COLO668 (cell line): ENCODE measurements at regions not wholly inside any gene's neighbourhood (a gene's known extent, or its start where the extent isn't known, plus 50 kb on each side); places are given as distances from the start of the nearest gene placed in this dataset.
A peak's percentile ranks its signal among the peaks of the same experiment; 100 is the strongest.

Experiments used
- DNase-seq: peaks from one replicate; lab custom pipeline; 2025; ENCODE audit not compliant: unreplicated experiment; lab: John Stamatoyannopoulos, UW

DNA sequence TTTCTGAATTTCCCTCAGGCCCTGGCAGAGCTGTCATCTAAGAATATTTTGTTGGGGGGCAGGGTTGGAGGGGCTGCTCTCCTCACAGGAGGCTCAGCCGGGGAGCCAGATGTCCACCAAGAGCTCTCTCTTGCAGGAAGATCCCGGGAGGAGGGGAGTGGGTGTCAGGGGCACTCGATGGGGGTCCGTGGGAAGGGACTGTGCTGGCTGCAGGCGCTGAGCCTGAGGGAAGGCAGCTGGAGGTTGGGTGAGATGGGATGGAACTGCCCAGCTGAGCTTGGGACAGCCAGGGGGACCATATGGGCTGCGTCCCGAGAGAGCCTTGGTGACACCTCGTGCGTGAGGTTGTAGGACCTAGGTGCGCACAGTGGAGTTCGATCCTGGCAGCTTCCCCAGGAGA lies 111.2 kb upstream of the GSE1 start:
- DNase-seq = no peak

DNA sequence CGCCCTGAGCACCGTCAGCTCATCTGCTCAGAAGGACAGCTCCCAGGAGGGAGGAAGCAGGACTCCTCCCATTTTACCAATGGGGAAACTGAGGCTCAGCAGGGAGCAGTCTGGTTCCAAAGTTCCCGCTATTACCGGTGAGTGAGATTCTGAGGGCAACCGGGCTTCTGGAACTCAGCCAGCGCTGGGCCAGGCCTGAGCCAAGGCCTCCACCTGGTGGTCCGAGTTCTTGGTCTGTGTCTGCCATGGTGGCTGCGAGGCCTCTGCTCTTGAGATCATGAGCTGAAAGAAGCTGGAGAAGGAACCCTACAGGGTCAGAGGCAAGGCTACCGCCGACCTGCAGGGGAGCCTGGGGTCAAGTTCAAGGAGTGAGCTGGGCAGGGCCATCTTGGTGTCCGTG lies 110.8 kb upstream of the GSE1 start:
- DNase-seq = no peak

DNA sequence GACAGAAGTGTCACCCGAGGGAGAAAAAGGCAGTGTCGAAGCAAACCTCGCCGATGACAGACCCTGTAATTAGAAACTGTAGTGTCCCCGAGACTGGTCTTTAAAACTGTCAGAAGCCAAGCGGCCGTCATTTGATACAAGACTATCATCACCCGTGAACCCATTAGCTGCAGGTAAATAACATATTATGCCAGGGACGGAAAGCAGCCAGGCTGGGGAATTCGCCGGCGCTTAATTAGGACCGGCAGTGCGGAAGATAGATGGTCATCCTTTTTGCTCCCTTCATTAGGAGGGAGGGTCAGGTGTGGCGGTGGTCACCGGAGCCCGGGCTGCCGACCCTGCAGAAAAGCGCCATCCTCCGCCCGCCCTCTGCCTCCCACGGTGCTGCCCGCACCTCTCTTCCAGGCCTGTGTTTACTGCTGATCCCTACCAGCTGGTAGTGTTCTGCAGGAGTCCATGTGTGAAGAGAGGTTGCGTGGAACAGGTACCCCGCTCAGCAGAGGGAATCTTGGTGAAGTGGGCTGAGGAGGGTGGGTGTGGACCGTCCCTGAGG lies 109.4 kb upstream of the GSE1 start:
- DNase-seq = peak; percentile 51

DNA sequence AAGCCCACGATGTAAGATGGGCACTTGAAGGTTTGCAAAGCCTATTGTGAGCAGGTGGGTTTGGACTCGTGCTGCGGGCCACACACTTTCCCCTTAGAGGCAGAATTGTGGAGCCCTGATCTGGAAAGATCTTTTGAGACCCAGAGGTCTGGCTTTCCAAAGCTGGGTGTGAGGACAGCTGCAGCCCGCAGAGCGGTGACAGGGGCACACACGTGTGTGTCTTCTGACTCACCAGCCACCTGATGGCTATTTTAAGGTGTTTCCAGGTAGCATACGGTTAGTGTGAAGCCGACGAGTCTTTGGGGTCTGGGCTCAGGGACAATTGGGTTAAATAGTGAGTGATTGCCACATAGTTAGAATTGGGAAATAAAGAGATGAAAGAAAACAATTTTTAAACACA lies 108.9 kb upstream of the GSE1 start:
- peak; percentile 61 for DNase-seq

DNA sequence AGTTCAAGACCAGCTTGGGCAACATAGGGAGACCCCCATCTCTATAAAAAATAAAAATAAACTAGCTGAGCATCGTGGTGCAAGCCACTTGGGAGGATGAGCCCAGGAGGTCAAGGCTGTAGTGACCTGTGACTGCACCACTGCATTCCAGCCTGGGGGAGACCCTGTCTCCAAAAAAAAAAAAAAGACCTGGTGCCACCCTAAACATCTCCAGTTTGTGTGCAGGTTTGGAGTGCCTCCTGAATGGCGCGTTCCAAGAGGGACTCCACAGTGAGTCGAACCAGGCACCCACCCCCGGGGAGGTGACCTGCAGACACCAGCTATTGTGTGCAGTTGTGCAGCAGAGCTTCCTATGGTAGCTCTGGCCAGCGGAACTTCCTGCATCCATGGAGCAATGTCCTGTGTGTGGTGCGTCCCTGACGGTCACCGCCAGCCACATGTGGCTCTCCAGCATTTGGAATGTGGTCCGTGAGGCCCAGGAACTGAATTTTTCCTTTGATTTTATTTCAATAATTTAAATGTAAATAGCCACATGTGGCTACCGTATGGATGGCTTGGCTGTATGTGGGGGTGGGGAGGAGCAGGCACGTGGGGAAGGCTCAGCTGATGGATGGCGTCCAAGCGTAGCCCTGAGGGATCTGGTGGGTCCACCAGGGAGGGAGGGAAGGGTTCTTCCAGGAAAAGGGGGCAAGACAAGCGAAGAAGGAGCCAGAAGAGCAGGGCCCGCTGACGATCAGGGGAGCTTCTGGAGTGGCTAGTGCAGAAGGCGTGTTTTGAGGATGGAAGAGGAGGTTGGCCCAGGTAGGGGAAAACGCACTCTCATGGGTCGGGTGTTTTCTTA lies 107.1 kb upstream of the GSE1 start:
- DNase-seq = no peak

DNA sequence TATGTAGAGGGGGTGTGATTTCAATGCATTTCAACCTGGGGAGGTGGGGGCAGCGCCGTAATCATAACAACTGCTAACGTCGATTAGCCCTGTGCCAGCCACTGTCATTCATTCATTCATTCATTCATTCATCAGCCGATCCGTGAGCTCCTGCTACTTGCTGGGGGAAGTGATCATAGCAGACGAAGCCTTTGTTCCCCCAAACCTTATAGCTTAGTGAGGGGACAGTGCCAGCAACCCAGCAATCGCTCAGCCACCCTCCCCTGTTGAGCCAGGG lies 106.5 kb upstream of the GSE1 start:
- DNase-seq = no peak

DNA sequence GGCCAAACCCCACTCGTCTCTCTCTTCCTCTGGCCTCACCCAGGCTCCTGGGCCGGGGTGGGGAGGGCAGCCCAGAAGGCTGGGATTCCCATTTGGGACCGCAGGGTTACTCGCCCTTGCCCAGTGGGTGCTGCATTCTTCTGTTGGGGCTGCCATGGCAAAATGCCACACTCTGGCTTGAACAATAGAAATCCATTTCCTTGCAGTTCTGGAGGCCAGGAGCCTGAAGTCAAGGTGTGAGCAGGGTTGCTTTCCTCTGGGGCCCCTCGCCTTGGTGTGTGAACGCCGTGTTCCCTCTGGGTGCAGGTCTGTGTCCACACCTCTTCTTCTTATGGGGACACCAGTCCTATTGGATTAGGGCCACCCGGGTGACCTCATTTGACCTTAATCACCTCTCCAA lies 105.8 kb upstream of the GSE1 start:
- no peak for DNase-seq

DNA sequence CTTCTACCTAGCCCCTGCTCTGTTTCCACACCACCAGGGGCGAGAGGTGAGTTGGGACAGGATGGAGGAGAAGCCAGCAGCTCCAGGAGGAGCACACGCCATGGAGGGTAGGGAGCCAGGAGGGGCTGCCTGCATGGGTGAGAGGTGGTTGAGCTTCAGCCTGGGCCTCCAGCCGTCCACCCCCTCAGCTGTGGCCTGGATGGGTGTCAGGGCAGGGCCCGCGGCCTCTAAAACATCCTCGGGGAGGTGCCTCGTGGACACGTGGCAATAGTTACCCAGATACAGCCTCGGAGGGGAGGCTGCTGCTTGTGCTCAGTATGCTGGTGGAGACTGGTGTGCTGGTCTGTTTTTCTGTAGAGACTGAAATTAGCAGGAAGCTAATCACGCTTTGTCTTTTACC lies 104.7 kb upstream of the GSE1 start:
- DNase-seq = no peak

DNA sequence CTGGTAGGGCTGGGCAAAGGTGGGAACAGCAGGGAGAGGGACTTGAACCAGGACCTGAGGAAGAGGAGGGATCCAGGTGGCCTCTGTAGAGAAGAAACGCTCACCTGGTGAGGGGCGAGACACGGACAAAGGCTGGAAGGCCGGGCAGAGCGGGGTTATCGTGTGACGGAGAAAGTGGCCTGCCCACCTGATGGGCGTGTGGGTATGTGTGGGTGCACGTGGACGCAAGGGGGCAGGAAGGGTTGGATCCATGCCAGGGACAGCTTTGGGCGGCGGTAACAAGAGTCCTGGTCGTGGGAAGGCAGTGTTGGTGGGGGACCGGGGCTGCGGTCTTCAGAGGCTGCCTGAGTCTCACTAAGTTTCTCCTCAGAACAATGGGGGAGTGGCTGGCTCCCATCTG lies 104.1 kb upstream of the GSE1 start:
- no peak for DNase-seq

DNA sequence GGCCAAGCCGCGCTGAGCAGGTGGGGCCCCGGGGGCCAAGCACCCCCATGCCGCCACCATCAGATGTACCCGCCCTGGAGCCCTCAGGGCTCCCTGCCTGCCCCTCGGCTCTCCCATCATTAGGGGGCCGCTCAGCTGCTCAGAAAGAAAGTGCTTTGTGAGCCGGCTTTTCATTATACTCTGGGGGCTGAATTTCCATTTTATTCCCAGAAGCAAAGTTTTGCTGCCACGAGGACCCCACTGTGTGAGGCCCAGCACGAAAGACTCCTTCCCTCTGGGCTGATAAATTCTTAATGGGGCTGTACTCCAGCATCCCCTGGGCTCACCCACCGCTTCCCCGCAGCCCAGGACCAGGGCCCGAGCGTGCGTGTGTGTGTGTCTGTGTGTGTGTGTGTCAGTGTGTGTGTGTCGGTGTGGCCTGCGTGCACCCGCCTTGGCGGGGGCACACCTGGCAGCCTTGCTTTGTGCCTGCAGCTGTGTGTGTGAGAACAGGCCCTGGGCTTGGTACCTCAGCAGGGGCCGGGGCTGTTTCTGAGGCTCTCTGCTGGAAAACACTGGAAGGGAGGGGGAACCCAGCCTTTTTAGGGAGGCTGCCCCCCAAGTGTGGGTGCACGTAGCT lies 103.0 kb upstream of the GSE1 start:
- DNase-seq = no peak

DNA sequence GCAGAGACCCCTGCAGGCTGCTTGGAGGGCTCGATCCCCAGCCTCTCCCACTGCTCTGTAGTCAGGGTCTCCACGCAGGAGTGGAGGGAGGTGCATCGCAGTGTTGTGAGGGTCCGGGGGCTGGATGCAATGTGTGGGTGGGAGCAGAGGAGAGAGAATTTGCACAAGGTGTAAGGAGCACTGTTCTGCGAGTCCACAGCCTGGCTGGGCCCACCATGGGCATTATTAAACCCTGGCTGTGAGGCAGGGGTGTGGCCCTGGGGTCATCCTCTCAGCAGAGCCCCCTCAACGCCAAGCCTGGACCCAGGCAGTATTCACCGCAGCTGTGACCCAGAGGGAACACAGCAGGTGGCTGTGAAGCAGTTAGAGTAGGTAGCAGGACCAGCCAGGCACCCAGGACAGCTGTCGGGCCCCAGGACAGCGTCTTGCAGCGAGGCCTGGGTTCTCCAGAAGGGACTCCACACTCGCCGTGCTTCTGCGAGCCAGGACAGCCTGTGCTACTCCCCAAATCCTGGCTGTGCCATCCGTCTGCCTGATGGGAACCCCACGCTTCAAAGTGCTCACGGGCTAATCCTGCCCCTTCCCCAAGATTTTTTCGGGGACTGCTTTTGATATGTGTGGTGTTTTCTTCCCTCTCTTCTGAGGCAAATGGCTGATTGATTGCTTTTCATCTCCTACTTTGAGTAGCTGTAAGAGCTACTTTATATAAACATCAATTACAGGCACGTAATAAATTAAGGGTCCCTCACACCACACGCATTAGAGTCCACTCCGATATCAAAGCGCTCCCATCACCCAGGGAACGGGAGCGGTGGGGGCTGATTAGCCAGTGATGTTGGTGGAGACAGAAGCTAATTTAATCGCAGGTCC lies 100.9 kb upstream of the GSE1 start:
- no peak for DNase-seq

DNA sequence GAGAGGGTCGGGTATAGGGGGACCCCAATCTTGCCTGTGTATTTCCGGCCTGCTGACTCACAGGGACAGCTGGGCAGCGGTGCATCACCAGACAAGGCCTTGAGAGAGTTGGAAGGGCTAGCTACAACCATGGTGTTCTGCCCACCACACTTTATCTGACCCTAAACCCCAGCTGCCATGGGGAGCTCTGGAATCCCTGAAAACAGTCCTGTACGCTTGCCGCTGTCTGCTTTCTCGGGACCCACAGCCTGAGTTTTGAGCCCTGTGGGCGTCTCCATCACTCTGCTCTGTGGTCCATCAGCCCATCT lies 100.4 kb upstream of the GSE1 start:
- DNase-seq = no peak

DNA sequence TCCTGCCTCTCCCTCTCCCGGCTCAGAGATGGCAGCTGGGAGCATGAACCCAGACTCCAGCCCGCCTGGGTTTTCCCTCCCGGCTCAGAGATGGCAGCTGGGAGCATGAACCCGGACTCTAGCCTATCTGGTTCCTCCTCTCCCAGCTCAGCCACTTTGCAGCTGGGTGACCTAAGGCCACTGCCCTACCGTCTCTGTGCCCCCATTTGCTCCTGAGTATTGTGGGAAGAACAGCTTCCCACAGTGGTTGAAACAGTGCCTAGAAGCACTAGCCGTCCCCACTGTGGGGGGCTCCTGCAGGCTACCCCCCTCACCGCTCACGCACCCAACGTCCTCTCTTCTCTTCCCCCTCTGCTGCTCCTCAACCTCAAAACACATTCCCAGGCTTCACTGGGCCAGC lies 99.9 kb upstream of the GSE1 start:
- no peak for DNase-seq

DNA sequence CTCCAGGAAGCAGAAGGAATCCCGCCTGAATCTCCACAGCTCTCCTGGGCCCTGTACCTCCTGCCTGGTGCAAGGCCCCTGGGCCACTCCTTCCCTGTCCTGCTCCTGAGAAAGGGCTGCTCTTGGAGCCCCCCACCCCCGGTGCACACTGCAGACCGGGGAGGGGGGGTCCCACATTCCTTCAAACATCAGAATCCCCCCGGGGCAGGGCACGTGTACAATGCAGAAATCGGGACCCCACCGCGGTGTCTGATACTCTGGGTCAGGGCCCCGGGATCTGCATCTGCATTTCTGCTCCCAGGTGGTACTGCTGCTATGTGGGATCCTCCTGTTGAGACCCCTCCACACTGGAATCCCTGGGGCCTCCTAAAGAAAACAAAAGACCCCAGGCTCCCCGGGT lies 99.5 kb upstream of the GSE1 start:
- DNase-seq = no peak

DNA sequence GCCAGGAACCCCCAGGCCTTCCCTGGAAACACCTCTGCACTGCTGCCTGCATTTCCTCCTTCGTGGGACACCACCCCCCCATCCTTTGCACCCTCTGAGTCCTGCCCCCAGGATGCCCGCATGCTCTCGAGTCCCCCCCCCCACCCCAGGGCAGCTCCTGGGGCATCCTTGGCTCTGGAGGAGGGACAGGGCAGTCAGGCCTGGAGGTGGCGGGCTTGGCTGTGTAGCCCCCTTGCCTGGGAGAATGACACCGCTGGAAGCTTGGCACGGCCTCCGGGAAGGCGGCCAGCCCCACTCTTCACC lies 98.9 kb upstream of the GSE1 start:
- DNase-seq = no peak

DNA sequence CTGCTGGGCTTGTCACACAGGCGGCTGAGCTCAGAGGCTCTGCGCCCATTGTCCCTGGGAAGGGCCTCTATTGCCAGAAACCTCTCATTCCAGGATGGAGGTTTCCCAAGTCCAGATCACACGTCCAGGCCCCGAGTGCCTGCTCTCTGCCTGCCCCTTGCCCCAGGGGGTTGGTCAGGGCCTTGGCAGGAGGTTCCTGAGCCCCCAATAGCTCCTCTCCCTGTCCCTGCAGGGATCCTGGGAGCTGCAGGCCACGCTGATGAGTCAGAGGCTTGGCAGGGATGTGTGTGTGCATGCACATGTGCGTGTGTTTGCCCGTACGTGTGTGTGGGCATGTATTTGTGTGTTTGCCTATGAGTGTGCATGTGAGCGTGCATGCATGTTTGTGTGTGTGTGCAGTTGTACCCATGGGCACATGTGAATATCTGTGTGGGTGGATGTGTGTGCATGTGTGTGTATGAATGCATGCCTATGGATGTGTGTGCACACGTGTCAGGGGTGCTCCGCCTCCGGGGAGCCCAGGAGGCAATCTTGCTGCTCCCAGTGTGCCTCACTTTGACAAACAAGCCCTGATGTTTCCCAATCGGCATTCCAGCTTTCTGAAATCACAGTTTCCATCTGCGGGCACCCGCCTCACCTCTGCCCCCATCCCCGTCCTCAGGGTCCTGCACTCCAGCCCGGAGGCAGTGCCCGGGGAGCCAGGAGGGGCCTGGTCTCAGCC lies 98.4 kb upstream of the GSE1 start:
- peak; percentile 15 for DNase-seq

DNA sequence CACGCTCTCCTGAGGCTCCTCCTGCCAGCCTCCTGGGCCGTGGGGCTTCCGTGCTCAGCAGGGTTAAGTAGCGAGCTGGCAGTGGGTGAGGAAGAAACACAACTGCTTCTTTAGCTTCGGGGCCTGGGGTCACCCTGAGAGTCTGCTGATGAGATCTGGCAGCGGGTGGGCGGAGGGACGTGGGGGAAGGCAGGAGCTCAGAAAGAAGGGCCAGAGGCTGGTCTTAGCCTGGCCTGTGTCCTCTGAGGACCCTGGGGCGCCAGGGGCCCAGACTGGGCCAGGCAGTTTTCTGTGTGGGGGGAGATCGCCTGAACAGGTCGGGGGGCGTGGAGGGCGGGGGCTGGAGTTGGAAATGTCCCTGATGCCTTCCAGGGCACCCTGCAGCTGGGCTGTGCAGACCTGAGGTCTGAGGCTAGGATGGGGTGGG lies 97.8 kb upstream of the GSE1 start:
- no peak for DNase-seq

DNA sequence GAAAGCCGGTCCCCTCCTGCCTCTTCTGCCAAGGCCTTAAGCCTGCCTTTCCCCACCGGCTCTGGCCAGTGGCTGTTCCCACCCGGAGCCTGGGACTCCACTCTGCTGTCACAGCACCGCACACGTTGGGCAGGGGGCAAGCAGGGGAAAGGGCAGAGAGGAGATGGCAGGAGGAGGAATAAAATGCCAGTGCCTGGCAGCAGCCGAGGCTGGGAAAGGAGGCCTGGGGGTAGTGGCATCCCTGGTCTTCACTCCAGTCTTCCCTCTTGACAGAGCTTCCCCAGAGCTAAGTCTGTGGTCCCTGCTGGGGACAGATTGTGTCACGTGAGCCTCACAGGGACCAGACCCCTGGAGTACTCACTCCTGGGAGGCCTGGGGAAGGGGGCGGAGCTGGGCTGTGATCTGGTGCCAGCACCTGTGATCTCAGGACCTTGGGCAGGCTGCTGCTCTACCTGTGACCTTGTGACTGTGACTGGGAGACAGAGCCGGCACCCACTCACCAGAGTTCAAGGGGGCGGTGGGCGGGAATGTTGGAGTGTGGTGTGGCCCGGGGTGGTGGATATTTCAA lies 97.2 kb upstream of the GSE1 start:
- peak; percentile 20 for DNase-seq

DNA sequence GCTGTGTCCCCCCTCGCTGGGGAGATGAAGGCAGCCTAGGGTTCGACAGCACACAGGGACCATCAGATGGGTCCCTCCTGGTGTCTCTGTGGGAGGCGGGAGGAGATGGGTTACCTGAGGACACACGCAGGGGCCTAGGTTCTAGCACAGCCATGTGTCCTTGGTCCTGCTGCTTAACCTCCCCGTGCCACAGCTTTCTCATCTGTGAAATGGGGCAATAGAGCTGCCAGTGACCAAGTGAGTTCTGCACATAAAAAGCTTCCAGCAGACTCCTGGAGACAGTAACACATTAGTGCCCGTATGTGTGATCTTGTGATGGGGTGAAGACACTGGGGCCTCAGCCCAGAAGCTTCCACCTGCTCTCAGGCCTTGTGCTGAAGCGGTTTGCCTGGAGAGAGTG lies 96.0 kb upstream of the GSE1 start:
- DNase-seq = no peak

DNA sequence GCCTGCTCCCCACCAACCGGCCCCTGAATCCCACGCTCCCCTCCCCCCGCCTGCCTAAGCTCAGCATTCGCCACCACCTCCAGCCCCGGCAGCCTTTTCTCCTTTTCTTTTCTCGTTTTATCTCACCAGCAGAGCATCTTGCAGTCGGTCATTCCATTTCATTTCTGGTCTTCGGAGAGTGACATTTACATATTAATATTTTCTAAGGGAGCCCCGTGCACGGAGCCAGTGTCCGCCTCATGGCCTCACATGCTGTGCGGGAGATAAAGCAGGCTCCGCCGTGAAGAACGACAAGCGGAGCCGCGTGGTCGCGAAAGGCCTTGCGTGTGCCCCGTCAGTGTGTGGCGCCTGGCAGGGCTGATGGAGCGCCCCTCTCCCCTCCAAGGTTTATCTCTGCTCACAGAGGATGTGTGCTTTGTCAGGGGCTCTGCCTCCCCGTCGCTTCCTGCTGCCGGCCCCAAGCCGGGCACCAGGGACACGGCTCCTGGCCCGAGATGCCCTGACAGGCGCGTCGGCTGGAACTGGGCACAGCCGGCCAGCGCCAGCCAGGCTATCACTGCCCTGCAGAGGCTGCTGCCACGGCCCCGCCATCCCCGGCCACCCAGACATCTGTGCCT lies 95.5 kb upstream of the GSE1 start:
- no peak for DNase-seq
